ENCODE measurements at regions not wholly inside any gene's neighbourhood (a gene's known extent, or its start where the extent isn't known, plus 50 kb on each side); places are given as distances from the start of the nearest gene placed in this dataset.
A peak's percentile ranks its signal among the peaks of the same experiment; 100 is the strongest.

DNA sequence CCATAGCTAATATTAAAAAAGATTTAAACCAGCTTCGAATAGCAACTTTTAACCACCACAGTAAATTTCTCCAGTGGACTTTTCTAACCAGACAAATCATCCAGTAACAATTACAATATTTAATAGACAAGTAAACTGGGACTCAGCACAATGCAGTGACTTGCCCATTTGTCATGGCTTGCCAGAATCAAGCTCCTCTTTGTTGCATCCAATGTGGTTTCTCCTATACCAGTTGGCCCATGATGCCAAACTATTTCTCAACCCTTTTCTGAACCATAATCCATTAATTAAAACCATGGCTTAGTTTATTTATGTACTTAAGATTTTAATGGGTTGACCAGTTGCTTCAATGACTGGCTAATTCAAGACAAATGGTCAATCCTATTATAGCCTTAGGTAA is 64.4 kb downstream of the DIO2 start:
- DNase-seq = no peak

DNA sequence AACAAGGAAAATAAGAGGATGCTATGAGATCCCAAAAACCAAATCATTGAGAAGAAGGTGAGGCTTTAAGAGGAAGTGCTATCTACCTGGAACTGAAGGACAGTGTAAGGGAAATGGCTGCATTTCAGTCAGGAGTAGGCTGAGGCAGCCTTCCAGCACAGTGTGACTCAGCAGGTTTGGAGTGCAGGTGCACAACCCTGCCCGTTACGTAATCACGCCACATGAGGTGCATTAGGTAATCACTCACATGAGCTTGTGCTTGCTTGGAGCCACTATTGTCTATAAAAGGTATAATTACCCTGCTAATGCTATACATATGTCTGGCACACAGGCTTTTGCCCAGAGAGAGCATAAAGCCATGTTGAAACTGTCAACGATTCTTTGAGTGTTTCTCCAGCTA is 74.9 kb downstream of the DIO2 start:
- no peak for DNase-seq

DNA sequence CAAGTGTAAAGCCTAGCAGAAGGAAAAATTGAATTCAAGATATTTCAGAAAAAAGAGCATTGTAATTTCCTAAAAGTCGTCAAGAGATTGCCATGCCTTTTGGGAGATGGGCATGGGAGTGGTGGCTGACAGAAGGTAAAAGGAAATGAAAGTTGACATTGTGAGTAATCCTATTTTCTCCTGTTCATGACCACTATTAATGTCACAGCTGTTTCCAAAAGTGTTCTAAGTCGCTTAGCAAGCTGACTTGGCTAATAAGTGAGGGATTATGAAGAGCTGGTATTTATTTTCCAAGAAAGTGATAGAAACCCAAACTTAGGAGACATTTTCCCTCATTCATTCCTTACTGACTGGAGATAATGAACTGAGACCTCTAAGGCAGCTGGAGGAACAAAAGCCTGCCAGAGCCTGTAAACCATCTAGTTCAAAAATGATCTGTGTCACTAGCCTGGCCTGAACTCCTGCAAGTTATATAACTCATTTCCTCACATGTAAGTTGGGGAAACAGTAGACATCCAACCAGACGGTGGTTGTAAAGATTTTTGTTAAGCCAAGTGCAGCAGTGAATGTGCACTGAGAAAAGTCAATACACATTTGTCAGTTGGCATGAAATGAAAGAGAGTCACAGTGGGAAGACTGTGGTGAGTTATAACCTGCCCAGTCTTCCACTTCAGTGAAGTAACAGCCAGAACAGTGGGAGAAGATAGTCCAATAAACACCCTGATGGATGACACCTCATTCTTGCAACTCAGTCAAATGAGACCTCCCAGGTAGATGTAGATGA is 75.8 kb downstream of the DIO2 start:
- DNase-seq = no peak

GRCh38 chr14:80134321-80134720 is 77.0 kb downstream of the DIO2 start:
- DNase-seq = no peak

- DNase-seq = no peak
These were observed 77.8 kb downstream of the DIO2 start for GRCh38 chr14:80133457-80133856.

DNA sequence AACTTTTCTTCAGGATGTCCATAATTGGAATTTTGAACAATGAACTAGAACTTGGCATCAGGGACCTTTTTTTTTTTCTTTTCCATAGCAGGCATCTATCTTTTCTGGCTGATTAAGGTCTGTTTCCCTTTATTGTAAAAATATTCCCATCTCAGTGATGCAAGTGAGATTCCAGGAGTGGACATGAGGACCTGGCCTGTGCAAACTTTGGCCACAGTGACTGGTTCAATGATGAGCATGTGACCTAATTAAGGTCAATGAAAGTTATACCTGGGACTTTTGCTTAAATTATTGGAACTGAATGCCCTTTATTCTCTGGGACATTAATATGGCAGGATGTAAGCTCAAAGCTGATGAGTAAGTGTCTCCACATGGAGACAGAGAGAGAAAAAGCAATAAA is 83.8 kb downstream of the DIO2 start:
- DNase-seq = no peak

- DNase-seq = no peak
These were observed 86.5 kb downstream of the DIO2 start for GRCh38 chr14:80124794-80125193.

GRCh38 chr14:80117876-80118275 is 93.4 kb downstream of the DIO2 start:
- DNase-seq = peak in 1 of 56 donors; percentile 4

DNA sequence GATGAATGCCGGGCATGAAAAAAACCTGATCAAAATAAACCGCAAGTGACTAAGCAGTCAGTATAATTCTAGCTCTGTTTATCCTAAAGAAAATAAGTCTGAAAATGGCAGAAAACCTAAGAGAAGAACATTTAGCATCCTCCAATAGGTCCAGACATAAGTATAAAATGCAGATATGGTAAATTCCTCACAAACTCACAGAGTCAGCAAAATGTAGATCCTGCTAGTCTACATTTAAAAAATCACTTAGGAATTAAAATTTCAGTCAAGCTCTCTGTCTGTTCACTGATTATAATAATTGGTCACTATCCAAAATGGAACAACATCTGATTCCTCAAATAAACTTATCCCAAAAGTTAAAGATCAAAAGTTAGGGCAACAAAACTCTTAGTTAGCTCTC is 95.1 kb downstream of the DIO2 start:
- no peak for DNase-seq

- no peak for DNase-seq
These were observed 100.6 kb downstream of the DIO2 start for GRCh38 chr14:80110721-80111120.

DNA sequence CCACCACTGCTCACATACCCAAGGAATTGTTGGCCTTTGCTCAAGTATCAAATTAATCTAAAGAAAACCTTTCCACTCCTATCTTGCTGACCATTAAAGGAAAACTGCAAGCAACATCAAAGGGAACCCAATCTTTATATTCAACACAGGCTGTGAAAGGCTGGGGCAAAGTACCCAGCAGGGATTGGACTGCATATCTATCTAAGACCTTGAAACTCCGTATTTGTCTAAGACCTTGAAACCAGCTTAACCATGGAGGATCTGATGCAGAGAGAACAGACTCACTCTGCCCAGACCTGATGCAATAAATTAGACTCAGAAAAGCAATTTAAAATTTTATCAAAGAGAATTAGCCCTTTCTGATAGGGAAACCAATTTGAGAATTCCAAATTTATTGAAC is 102.2 kb downstream of the DIO2 start:
- no peak for DNase-seq

- no peak for DNase-seq
These were observed 102.9 kb downstream of the DIO2 start for GRCh38 chr14:80108430-80108829.

DNA sequence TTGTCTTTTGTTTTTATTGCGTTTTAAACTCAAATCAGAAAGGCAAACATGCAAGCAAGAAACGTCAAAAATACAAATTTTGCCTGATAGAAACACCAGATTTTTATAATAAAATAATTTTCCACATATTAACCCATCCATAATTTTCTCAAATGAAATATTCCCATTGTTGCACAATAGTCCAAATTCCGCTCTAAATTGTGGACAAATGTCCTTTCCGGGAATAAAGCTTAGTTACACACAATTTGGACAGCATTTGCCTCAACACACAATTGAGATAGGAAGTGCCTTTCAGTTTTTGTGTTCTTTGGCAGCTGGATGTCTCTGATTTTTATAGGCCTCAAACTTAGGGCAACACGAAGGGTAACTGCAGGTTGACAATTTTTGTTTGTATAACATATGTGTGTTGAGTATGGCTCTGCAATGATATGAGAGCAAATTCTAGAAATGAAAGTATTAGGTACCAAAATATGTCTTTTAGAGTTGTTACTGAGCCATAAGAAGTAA is 105.8 kb downstream of the DIO2 start:
- no peak for DNase-seq

DNA sequence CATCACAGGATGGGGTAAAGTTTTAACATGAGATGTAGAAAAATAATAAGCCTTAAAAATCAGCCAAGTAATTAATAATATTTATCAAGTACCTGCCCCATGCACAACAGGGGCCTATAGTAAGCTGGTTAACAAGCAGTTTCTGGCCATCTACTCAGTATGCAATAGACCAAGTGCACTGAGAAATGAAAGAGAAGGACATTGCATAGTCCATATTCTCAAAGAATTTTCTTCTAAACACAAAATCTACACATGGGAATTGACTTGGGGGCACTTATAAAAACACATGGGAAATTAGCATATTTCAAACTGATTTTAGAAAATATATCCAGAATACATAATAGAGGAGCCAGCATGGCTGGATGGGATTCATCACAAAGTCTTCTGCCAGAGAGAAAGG is 109.5 kb downstream of the DIO2 start:
- no peak for DNase-seq

DNA sequence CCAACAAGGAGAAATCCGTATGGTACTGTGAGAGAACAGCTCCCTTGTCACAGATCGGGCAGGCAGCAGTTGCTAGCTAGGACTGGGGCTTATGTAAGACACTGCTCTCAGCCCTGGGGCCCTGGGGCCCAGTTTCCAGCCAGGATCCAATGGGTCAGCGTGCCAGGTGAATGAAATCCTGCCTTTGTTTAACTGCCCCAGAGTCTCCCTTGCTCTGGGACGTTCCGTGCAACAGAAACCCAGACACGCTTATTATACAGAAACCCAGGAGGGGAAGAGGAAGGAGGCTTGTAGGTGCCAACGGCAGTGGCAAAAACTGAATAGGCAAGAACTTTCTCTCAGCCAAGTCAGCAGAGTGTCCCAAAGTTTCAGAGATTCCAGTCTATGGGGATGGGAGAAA is 110.6 kb downstream of the DIO2 start:
- DNase-seq = peak in 42 of 56 donors; percentile 1 to 72 (median 19)

GRCh38 chr14:80095623-80096022 is 115.7 kb downstream of the DIO2 start:
- DNase-seq = no peak

- no peak for DNase-seq
These were observed 123.9 kb downstream of the DIO2 start for GRCh38 chr14:80087411-80087810.

GRCh38 chr14:80084196-80084595 is 127.1 kb downstream of the DIO2 start:
- DNase-seq = no peak

GRCh38 chr14:80080601-80081000 is 130.7 kb downstream of the DIO2 start:
- peak in 3 of 56 donors; percentile 0 to 19 (median 12) for DNase-seq

DNA sequence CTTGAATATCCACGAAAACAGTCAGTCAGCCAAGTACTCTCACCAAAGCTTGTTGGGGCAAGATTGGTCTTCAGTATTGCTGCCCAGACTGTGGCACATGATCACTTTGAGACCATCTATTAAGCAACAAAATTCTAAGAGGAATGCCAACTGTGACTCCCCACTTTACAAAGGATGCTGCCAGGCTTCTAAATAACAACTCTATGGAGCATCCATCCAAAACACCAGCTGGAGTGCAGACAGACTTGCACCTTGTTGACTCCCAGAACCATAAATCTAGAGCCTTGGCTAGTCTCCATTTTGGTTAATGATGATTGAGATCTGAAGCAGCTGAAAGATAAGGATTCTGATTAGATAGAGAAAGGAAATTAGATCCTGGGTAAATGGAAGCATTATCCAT is 132.8 kb downstream of the DIO2 start:
- peak in 2 of 56 donors; percentile 7 to 10 for DNase-seq

- DNase-seq = no peak
These were observed 134.0 kb downstream of the DIO2 start for GRCh38 chr14:80077262-80077661.

DNA sequence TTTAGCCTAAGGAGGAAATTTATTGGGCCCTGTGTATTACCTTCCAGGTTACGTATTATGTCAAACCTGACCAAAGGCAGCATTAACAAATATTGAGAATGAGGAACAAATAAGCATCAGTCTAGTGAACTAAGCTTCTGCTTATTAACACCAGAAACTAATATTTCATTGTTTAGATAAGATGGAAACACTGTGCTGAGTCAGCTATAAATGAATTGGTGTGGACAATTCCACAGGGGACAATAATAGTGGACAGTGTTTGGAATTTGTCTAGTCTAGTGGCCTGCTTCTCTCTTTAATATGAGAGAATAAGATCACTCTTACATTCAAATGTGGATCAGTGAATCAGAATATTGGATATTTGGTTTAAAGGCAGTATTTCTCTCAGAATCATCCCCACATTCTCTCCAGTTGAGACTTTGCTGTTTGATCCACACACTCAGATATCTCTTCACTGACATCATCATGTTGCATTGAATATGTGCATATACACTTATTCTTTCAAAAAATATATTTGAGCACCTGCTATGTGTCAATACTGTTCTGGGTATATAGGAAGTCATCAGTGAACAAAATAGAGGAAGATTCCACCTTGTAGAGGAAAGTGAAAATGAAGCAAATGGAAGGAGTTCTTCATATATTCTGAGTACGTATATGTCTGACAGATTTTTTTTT is 136.3 kb downstream of the DIO2 start:
- no peak for DNase-seq

GRCh38 chr14:80059041-80059440 is 152.3 kb downstream of the DIO2 start:
- no peak for DNase-seq
